ENCODE measurements at regions not wholly inside any gene's neighbourhood (a gene's known extent, or its start where the extent isn't known, plus 50 kb on each side); places are given as distances from the start of the nearest gene placed in this dataset.

DNA sequence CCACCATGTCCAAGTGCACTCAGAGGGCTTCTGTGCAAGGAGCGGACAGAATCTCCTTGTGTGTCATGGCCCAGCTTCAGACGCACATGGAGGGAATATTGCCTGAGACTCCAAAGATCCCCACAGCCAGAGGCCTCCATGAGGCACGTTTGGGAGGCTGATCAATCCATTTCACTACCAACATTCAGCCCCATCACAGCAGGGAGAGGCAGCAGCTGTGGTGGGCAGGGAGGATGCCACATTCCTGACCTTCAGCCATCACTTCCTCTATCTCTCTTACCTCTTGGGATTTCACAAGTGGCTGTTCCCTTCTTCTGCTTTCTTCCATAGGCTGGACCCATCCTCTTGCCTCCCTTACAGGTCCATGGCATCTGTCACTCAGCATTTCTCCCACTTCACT is 82.4 kb upstream of the MBNL2 start:
- DNase-seq: no peak

- no peak for DNase-seq
These were observed 82.0 kb upstream of the MBNL2 start for GRCh38 chr13:97140131-97140530.

- DNase-seq: no peak
These were observed 81.5 kb upstream of the MBNL2 start for GRCh38 chr13:97140611-97141010.

GRCh38 chr13:97141097-97141496 is 81.0 kb upstream of the MBNL2 start:
- DNase-seq: no peak

GRCh38 chr13:97141564-97142005 is 80.5 kb upstream of the MBNL2 start:
- peak; percentile 23 for DNase-seq

DNA sequence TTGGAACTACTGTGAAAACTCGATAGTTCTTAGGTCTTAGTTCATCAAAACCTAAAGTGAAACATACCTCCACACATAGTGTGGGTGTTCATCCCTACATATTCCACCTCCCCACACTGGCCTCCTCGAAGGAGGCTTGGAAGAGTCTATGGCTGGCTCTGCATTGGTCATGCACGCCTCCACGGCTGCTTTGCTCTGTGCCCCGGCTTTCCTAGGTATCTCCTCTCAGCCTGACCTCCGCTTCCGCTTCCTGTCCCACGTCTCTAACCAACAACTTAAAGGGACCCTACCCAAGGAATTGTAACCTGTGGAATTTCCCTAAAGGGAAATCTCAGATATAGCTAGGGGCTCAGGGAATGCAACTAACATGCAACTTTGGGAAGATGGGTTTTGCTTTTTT is 79.7 kb upstream of the MBNL2 start:
- no peak for DNase-seq

- DNase-seq: no peak
These were observed 77.1 kb upstream of the MBNL2 start for GRCh38 chr13:97145057-97145456.

GRCh38 chr13:97148894-97149293 is 73.2 kb upstream of the MBNL2 start:
- no peak for DNase-seq

GRCh38 chr13:97160421-97160820 is 61.7 kb upstream of the MBNL2 start:
- DNase-seq: no peak

DNA sequence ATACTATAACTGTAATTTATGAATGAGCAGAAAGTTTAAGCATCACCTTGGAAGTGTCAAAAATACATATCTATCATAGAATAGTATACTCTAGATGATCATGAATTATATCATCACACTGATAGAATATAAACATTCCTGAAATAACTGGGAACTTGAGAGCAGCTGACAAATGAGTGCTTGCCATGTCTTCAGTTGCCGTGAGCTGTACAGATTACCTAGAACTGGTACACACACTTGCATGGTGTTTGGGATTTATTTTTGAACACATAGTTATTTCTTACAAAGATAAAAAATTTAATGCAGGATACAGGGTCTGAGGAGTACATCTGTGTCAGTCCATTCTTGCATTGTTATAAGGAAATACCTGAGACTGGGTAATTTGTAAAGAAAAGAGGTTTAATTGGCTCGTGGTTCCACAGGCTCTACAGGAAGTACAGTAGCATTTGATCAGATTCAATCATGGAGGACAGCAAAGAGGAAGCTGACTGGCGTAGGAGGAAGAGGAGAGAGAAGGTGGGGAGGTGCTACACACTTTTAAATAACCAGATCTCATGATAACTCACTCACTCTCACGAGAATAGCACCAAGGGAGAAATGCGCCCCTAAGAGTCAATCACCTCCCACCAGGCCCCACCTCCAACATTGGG is 60.4 kb upstream of the MBNL2 start:
- DNase-seq: no peak

- DNase-seq: no peak
These were observed 56.4 kb upstream of the MBNL2 start for GRCh38 chr13:97165502-97166425.

- no peak for DNase-seq
These were observed 51.0 kb upstream of the MBNL2 start for GRCh38 chr13:97171136-97171535.

Data from activated naive CD4-positive, alpha-beta T cell treated with Interleukin-2 at 50 U/mL for 16 hours (primary cell).